GM12875 (cell line): ENCODE measurements at regions not wholly inside any gene's neighbourhood (a gene's known extent, or its start where the extent isn't known, plus 50 kb on each side); places are given as distances from the start of the nearest gene placed in this dataset.
"Not testable (repeated sequence)": the region's sequence is repeated elsewhere in the genome, so short reads cannot be mapped to it uniquely, and the experiment has no call there.

Source experiments
- H3K4me3 ChIP-seq: one replicate; pipeline ENCODE4 v1.5.1; 2011; ENCODE audit warnings: low read depth, low read length, control low read depth
- CTCF ChIP-seq: IDR thresholded peaks from 2 replicates; pipeline ENCODE4 v1.5.1; 2011; ENCODE audit warnings: low read depth, mild to moderate bottlenecking, control low read depth, inconsistent platforms, low read length, moderate library complexity, borderline replicate concordance; ENCODE audit not compliant: insufficient read depth

- no peak overlapping the region for H3K4me3 ChIP-seq
- TF ChIP-seq CTCF, result no peak
These were observed 123.5 kb upstream of the GOLGA6L4 start for GRCh38 chr15:84112025-84112424.

- no peak overlapping the region for H3K4me3 ChIP-seq
- no peak for TF ChIP-seq CTCF
These were observed 121.7 kb upstream of the GOLGA6L4 start for GRCh38 chr15:84113919-84114318.

- not testable (repeated sequence) for H3K4me3 ChIP-seq
These were observed 120.9 kb upstream of the GOLGA6L4 start for GRCh38 chr15:84114680-84115079.

GRCh38 chr15:84119351-84119750 is 116.2 kb upstream of the GOLGA6L4 start:
- not testable (repeated sequence) for H3K4me3 ChIP-seq

GRCh38 chr15:84120903-84121302 is 114.7 kb upstream of the GOLGA6L4 start:
- H3K4me3 ChIP-seq, result not testable (repeated sequence)

- H3K4me3 ChIP-seq, result not testable (repeated sequence)
These were observed 106.9 kb upstream of the GOLGA6L4 start for GRCh38 chr15:84128706-84129105.

- not testable (repeated sequence) for H3K4me3 ChIP-seq
These were observed 105.3 kb upstream of the GOLGA6L4 start for GRCh38 chr15:84130098-84130831.

- H3K4me3 ChIP-seq, result not testable (repeated sequence)
These were observed 99.6 kb upstream of the GOLGA6L4 start for GRCh38 chr15:84135931-84136456.

- no peak overlapping the region for H3K4me3 ChIP-seq
These were observed 92.7 kb upstream of the GOLGA6L4 start for GRCh38 chr15:84142888-84143337.

GRCh38 chr15:84143753-84144314 is 91.7 kb upstream of the GOLGA6L4 start:
- no peak for TF ChIP-seq CTCF
- no peak overlapping the region for H3K4me3 ChIP-seq

More at GRCh38 chr15:84142888-84143337, 92.7 kb upstream of the GOLGA6L4 start:
- peak; percentile 76 for TF ChIP-seq CTCF

- not testable (repeated sequence) for H3K4me3 ChIP-seq
These were observed 90.6 kb upstream of the GOLGA6L4 start for GRCh38 chr15:84144946-84145345.

GRCh38 chr15:84146299-84146698 is 89.3 kb upstream of the GOLGA6L4 start:
- H3K4me3 ChIP-seq, result not testable (repeated sequence)

- not testable (repeated sequence) for H3K4me3 ChIP-seq
These were observed 88.3 kb upstream of the GOLGA6L4 start for GRCh38 chr15:84147307-84147706.
